Neural cell (in vitro differentiated cells): ENCODE measurements at regions not wholly inside any gene's neighbourhood (a gene's known extent, or its start where the extent isn't known, plus 50 kb on each side); places are given as distances from the start of the nearest gene placed in this dataset.

Source experiments
- H2AFZ ChIP-seq: fragments of 200-600, 300-800 bp; sonication (generic), shearing (Covaris generic); 2 replicates; pipeline ENCODE4 v1.6.0; 2014; ENCODE audit warnings: low read depth, mild to moderate bottlenecking, antibody characterized with exemption, low read length, moderate library complexity
- H3F3A ChIP-seq: fragments of 200-600 bp; shearing (Covaris generic); 2 replicates; pipeline ENCODE4 v1.6.1; 2016; ENCODE audit warnings: mild to moderate bottlenecking, moderate library complexity, mixed read lengths, antibody characterized with exemption, low read length; ENCODE audit not compliant: insufficient read depth, poor library complexity, severe bottlenecking
- H3K27ac ChIP-seq: fragments of 200-600, 300-800 bp; sonication (generic), shearing (Covaris generic); 2 replicates; pipeline ENCODE4 v1.5.1; 2014; ENCODE audit warnings: mild to moderate bottlenecking, low read length, moderate library complexity
- H3K27me3 ChIP-seq: fragments of 300-800, 200-600 bp; sonication (generic), shearing (Covaris generic); 2 replicates; pipeline ENCODE4 v1.6.0; 2014; ENCODE audit warnings: mild to moderate bottlenecking, low read depth, low read length, moderate library complexity; ENCODE audit not compliant: insufficient read depth
- H3K36me3 ChIP-seq: fragments of 300-800, 200-600 bp; sonication (generic), shearing (Covaris generic); 2 replicates; pipeline ENCODE4 v1.5.1; 2014; ENCODE audit warnings: mild to moderate bottlenecking, antibody characterized with exemption, low read length, moderate library complexity; ENCODE audit not compliant: insufficient read depth
- H3K4me2 ChIP-seq: fragments of 300-800, 200-600 bp; sonication (generic), shearing (Covaris generic); 2 replicates; pipeline ENCODE4 v1.6.0; 2014; ENCODE audit warnings: mild to moderate bottlenecking, low read length
- H3K4me3 ChIP-seq: fragments of 300-800, 200-600 bp; sonication (generic), shearing (Covaris generic); 2 replicates; pipeline ENCODE4 v1.5.1; 2014; ENCODE audit warnings: mild to moderate bottlenecking, low read length, moderate library complexity
- H3K79me2 ChIP-seq: fragments of 200-600 bp; shearing (Covaris generic); replicated peaks from 2 replicates; pipeline ENCODE4 v1.6.0; 2014; ENCODE audit warnings: mild to moderate bottlenecking, low read length, moderate library complexity; ENCODE audit not compliant: insufficient read depth
- H3K9ac ChIP-seq: fragments of 300-800, 200-600 bp; sonication (generic), shearing (Covaris generic); 2 replicates; pipeline ENCODE4 v1.6.1; 2016; ENCODE audit warnings: mild to moderate bottlenecking, low read length, mixed read lengths
- H3K9me2 ChIP-seq: fragments of 200-600 bp; shearing (Covaris generic); 2 replicates; pipeline ENCODE4 v1.6.1; 2016; ENCODE audit warnings: mild to moderate bottlenecking, low read length, mixed read lengths; ENCODE audit not compliant: insufficient read depth
- H3K9me3 ChIP-seq: fragments of 200-600, 300-800 bp; sonication (generic), shearing (Covaris generic); 2 replicates; pipeline ENCODE4 v1.6.1; 2016; ENCODE audit warnings: mild to moderate bottlenecking, mixed run types, low read length, moderate library complexity, mixed read lengths
- H4K20me1 ChIP-seq: fragments of 200-600 bp; shearing (Covaris generic); 2 replicates; pipeline ENCODE4 v1.6.1; 2016; ENCODE audit warnings: mild to moderate bottlenecking, mixed run types; ENCODE audit not compliant: insufficient read depth
- CTCF ChIP-seq: fragments of 450-650 bp; IDR thresholded peaks from 2 replicates; pipeline ENCODE4 v1.5.1; 2014; ENCODE audit warnings: antibody characterized with exemption, mild to moderate bottlenecking, moderate library complexity; ENCODE audit not compliant: poor library complexity, severe bottlenecking
- EP300 ChIP-seq: fragments of 450-650 bp; conservative IDR thresholded peaks from 2 replicates; pipeline ENCODE4 v1.6.1; 2014; ENCODE audit warnings: antibody characterized with exemption, mild to moderate bottlenecking, moderate library complexity; ENCODE audit not compliant: poor library complexity, severe bottlenecking
- EZH2 ChIP-seq: fragments of 200-600, 300-800 bp; shearing (Covaris generic), sonication (generic); IDR thresholded peaks from 2 replicates; pipeline ENCODE4 v1.6.1; 2014; ENCODE audit warnings: antibody characterized with exemption, low read length, borderline replicate concordance, mild to moderate bottlenecking; ENCODE audit not compliant: insufficient read depth, poor library complexity, severe bottlenecking
- MXI1 ChIP-seq: fragments of 450-650 bp; conservative IDR thresholded peaks from 2 replicates; pipeline ENCODE4 v1.6.1; 2014; ENCODE audit warnings: antibody characterized with exemption, mild to moderate bottlenecking; ENCODE audit not compliant: poor library complexity, severe bottlenecking
- POLR2AphosphoS5 ChIP-seq: IDR thresholded peaks from 2 replicates; pipeline ENCODE4 v1.6.1; 2012
- RAD21 ChIP-seq: fragments of 450-650 bp; conservative IDR thresholded peaks from 2 replicates; pipeline ENCODE4 v1.6.1; 2014; ENCODE audit warnings: antibody characterized with exemption, mild to moderate bottlenecking, moderate library complexity
- REST ChIP-seq: IDR thresholded peaks from 2 replicates; pipeline ENCODE4 v1.6.1; 2012; ENCODE audit warnings: borderline replicate concordance
- SMC3 ChIP-seq: fragments of 450-650 bp; conservative IDR thresholded peaks from 2 replicates; pipeline ENCODE4 v1.6.1; 2014; ENCODE audit warnings: antibody characterized with exemption, mild to moderate bottlenecking, moderate library complexity; ENCODE audit not compliant: poor library complexity
- TAF1 ChIP-seq: IDR thresholded peaks from 2 replicates; pipeline ENCODE4 v1.6.1; 2012; ENCODE audit warnings: low read depth

DNA sequence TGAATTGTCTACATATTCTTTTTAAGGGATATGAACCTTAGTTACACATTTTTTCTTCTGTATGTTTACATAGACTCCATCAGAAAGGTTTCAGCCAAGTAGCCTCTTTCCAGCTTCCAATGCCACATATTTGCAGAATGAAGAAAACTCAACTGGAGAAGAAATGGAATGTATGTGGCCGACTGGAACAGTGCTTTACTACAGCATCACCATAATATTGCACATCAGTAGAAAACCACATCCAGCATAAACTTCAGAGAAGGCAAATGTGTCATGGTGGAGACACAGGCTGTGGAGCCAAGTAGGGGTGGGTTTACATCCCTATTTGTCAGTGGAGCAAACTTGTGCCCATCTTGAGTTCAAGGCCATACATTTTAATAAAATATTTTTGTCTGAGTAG is 204.8 kb upstream of the LDB2 start:
- no peaks in the 10 kb centered on the region for H3K36me3 ChIP-seq
- H3K9me2 ChIP-seq: no peaks in the 10 kb centered on the region
- H3F3A ChIP-seq: no peaks in the 10 kb centered on the region
- H3K4me2 ChIP-seq: no peak overlapping the region
- H4K20me1 ChIP-seq: no peaks in the 10 kb centered on the region
- H3K4me3 ChIP-seq: no peak overlapping the region
- no peaks in the 10 kb centered on the region for H3K27me3 ChIP-seq
- no peak overlapping the region for H2AFZ ChIP-seq
- H3K27ac ChIP-seq: no peak overlapping the region
- H3K9ac ChIP-seq: no peak overlapping the region
- no peak for TF ChIP-seq RAD21
- TF ChIP-seq SMC3: no peak
- H3K79me2 ChIP-seq: no peaks in the 10 kb centered on the region
- no peaks in the 10 kb centered on the region for H3K9me3 ChIP-seq

GRCh38 chr4:17098996-17099395 is 200.6 kb upstream of the LDB2 start:
- Histone ChIP-seq H3K4me3 (no peak overlapping the region), H3K27ac (no peak overlapping the region), H4K20me1 (no peaks in the 10 kb centered on the region), H3K36me3 (no peaks in the 10 kb centered on the region), H3K9me3 (no peaks in the 10 kb centered on the region), H3K4me2 (no peak overlapping the region), H2AFZ (no peak overlapping the region), H3K9me2 (no peaks in the 10 kb centered on the region), H3K9ac (no peak overlapping the region), H3K27me3 (no peaks in the 10 kb centered on the region), H3K79me2 (no peaks in the 10 kb centered on the region), H3F3A (no peaks in the 10 kb centered on the region)
- TF ChIP-seq RAD21 (no peak), EZH2 (no peak), CTCF (no peak), REST (no peak), POLR2AphosphoS5 (no peak), SMC3 (no peak), TAF1 (no peak), MXI1 (no peak), EP300 (no peak)

DNA sequence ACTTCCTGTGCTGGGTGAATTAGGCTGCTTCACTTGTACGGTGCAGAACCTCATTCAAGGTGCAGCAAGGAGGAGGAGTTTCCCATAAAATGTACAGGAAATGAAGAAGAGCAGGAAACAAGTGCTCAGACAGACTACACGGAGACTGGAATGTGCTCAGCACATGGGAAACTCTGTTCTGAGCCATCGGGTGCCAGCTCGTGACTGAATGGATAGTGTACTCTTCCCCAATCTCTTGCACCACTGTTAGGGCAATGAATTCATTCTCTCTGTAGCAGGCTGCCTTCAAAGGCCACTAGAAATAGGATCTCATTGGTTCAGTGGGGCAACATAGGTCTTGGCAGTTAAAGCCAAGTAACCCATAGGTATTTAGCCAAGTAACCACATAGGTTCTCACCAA is 200.0 kb upstream of the LDB2 start:
- Histone ChIP-seq H3K27me3 (no peaks in the 10 kb centered on the region), H3K27ac (no peak overlapping the region), H3F3A (no peaks in the 10 kb centered on the region), H3K79me2 (no peaks in the 10 kb centered on the region), H3K9me3 (no peaks in the 10 kb centered on the region), H4K20me1 (no peaks in the 10 kb centered on the region), H2AFZ (no peak overlapping the region), H3K9me2 (no peaks in the 10 kb centered on the region), H3K4me2 (no peak overlapping the region), H3K4me3 (no peak overlapping the region), H3K36me3 (no peaks in the 10 kb centered on the region), H3K9ac (no peak overlapping the region)
- TF ChIP-seq EZH2 (no peak), MXI1 (no peak), CTCF (no peak), REST (no peak), SMC3 (no peak), TAF1 (no peak), RAD21 (no peak), POLR2AphosphoS5 (no peak), EP300 (no peak)
